GM18520 (cell line): ENCODE measurements at regions not wholly inside any gene's neighbourhood (a gene's known extent, or its start where the extent isn't known, plus 50 kb on each side); places are given as distances from the start of the nearest gene placed in this dataset.

ENCODE experiments used
- ATAC-seq: cut with Tn5 transposase; IDR thresholded peaks from one replicate; pipeline ENCODE4 v1.9.1; 2021; ENCODE audit not compliant: unreplicated experiment

GRCh38 chr10:36187380-36188079, 545.4 kb upstream of the FZD8 start:
- ATAC-seq: no peak

GRCh38 chr10:36185097-36185496, 543.0 kb upstream of the FZD8 start:
- ATAC-seq: no peak

GRCh38 chr10:36183726-36184125, 541.6 kb upstream of the FZD8 start:
- no peak for ATAC-seq

GRCh38 chr10:36183056-36183455, 541.0 kb upstream of the FZD8 start:
- ATAC-seq: no peak

- ATAC-seq: no peak
Measured at GRCh38 chr10:36182606-36183005, 540.5 kb upstream of the FZD8 start.

- no peak for ATAC-seq
Measured at GRCh38 chr10:36182179-36182566, 540.1 kb upstream of the FZD8 start.

GRCh38 chr10:36181426-36182178, 539.5 kb upstream of the FZD8 start:
- ATAC-seq: no peak

- ATAC-seq: no peak
Measured at GRCh38 chr10:36178616-36179015, 536.5 kb upstream of the FZD8 start.

- ATAC-seq: no peak
Measured at GRCh38 chr10:36177071-36177470, 535.0 kb upstream of the FZD8 start.

GRCh38 chr10:36175954-36176353, 533.9 kb upstream of the FZD8 start:
- no peak for ATAC-seq

GRCh38 chr10:36173364-36173763, 531.3 kb upstream of the FZD8 start:
- no peak for ATAC-seq

GRCh38 chr10:36171953-36172940, 530.2 kb upstream of the FZD8 start:
- no peak for ATAC-seq

GRCh38 chr10:36171556-36171952, 529.5 kb upstream of the FZD8 start:
- ATAC-seq: no peak

GRCh38 chr10:36170943-36171501, 528.9 kb upstream of the FZD8 start:
- ATAC-seq: no peak

- ATAC-seq: no peak
Measured at GRCh38 chr10:36170142-36170719, 528.1 kb upstream of the FZD8 start.

GRCh38 chr10:36168777-36169176, 526.7 kb upstream of the FZD8 start:
- no peak for ATAC-seq

- ATAC-seq: no peak
Measured at GRCh38 chr10:36164556-36165504, 522.7 kb upstream of the FZD8 start.

GRCh38 chr10:36163827-36164226, 521.7 kb upstream of the FZD8 start:
- no peak for ATAC-seq

- no peak for ATAC-seq
Measured at GRCh38 chr10:36157486-36157885, 515.4 kb upstream of the FZD8 start.

- ATAC-seq: no peak
Measured at GRCh38 chr10:36148207-36148606, 506.1 kb upstream of the FZD8 start.
